SK-N-SH treated with all-trans-retinoic acid at 6 μM for 48 hours (cell line): ENCODE measurements at regions not wholly inside any gene's neighbourhood (a gene's known extent, or its start where the extent isn't known, plus 50 kb on each side); places are given as distances from the start of the nearest gene placed in this dataset.

Experiments
- ATAC-seq: fragments of 200-7000 bp; cut with Tn5 transposase; 3 replicates; pipeline ENCODE4 v1.9.1; 2020; ENCODE audit warnings: mild to moderate bottlenecking, moderate library complexity
- ARNTL ChIP-seq: fragments of 450-650 bp; formaldehyde crosslinking; IDR thresholded peaks from 2 replicates; pipeline ENCODE4 v1.5.0; 2020; ENCODE audit warnings: low read depth, mild to moderate bottlenecking, moderate library complexity, borderline replicate concordance
- CREB5 ChIP-seq: fragments of 250-450 bp; sonication (Bioruptor Pico); IDR thresholded peaks from 2 replicates; pipeline ENCODE4 v1.5.1; 2020; ENCODE audit warnings: low read depth, mild to moderate bottlenecking, moderate library complexity
- CSDC2 ChIP-seq: fragments of 250-450 bp; sonication (Bioruptor Pico); IDR thresholded peaks from 2 replicates; pipeline ENCODE4 v1.5.0; 2020; ENCODE audit warnings: mild to moderate bottlenecking, moderate library complexity
- CSRNP3 ChIP-seq: fragments of 250-450 bp; sonication (Bioruptor Pico); IDR thresholded peaks from 2 replicates; pipeline ENCODE4 v1.5.1; 2021; ENCODE audit warnings: mild to moderate bottlenecking, moderate library complexity
- ESRRG ChIP-seq: fragments of 250-450 bp; sonication (Bioruptor Pico); IDR thresholded peaks from 2 replicates; pipeline ENCODE4 v1.6.1; 2021; ENCODE audit warnings: mild to moderate bottlenecking
- GLIS3 ChIP-seq: fragments of 250-450 bp; sonication (Bioruptor Pico); IDR thresholded peaks from 2 replicates; pipeline ENCODE4 v1.5.0; 2020; ENCODE audit warnings: mild to moderate bottlenecking, moderate library complexity
- ISL1 ChIP-seq: fragments of 250-450 bp; sonication (Bioruptor Pico); IDR thresholded peaks from 2 replicates; pipeline ENCODE4 v2.1.2; 2022; ENCODE audit warnings: mild to moderate bottlenecking, moderate library complexity
- OSR1 ChIP-seq: fragments of 250-450 bp; sonication (Bioruptor Pico); IDR thresholded peaks from 2 replicates; pipeline ENCODE4 v1.8.0; 2022; ENCODE audit warnings: moderate library complexity, mild to moderate bottlenecking, inconsistent platforms
- POU6F1 ChIP-seq: fragments of 250-450 bp; sonication (Bioruptor Pico); IDR thresholded peaks from 2 replicates; pipeline ENCODE4 v1.8.0; 2021; ENCODE audit warnings: low read depth, mild to moderate bottlenecking, moderate library complexity, borderline replicate concordance
- PPARA ChIP-seq: fragments of 250-450 bp; sonication (Bioruptor Pico); IDR thresholded peaks from 2 replicates; pipeline ENCODE4 v1.5.0; 2020; ENCODE audit warnings: mild to moderate bottlenecking, borderline replicate concordance
- RARB ChIP-seq: fragments of 250-450 bp; sonication (Bioruptor Pico); IDR thresholded peaks from 2 replicates; pipeline ENCODE4 v1.8.0; 2021; ENCODE audit warnings: mild to moderate bottlenecking, moderate library complexity
- SNAI2 ChIP-seq: fragments of 250-450 bp; sonication (Bioruptor Pico); IDR thresholded peaks from 2 replicates; pipeline ENCODE4 v1.5.0; 2020; ENCODE audit warnings: mild to moderate bottlenecking, moderate library complexity
- TCF4 ChIP-seq: fragments of 250-450 bp; sonication (Bioruptor Pico); IDR thresholded peaks from 2 replicates; pipeline ENCODE4 v1.8.0; 2021; ENCODE audit warnings: mild to moderate bottlenecking, moderate library complexity, borderline replicate concordance
- TOX ChIP-seq: fragments of 250-450 bp; sonication (Bioruptor Pico); IDR thresholded peaks from 2 replicates; pipeline ENCODE4 v1.8.0; 2021; ENCODE audit warnings: mild to moderate bottlenecking, moderate library complexity, borderline replicate concordance
- TSHZ2 ChIP-seq: fragments of 250-450 bp; sonication (Bioruptor Pico); IDR thresholded peaks from 2 replicates; pipeline ENCODE4 v1.5.0; 2020; ENCODE audit warnings: mild to moderate bottlenecking, moderate library complexity
- ZC3H10 ChIP-seq: fragments of 250-450 bp; sonication (Bioruptor Pico); IDR thresholded peaks from 2 replicates; pipeline ENCODE4 v1.5.1; 2021; ENCODE audit warnings: mild to moderate bottlenecking, moderate library complexity
- ZFP3 ChIP-seq: fragments of 250-450 bp; sonication (Bioruptor Pico); IDR thresholded peaks from 2 replicates; pipeline ENCODE4 v1.5.0; 2020; ENCODE audit warnings: mild to moderate bottlenecking, moderate library complexity
- ZFP30 ChIP-seq: fragments of 450-650 bp; formaldehyde crosslinking; IDR thresholded peaks from 2 replicates; pipeline ENCODE4 v1.5.0; 2022; ENCODE audit warnings: mild to moderate bottlenecking, moderate library complexity
- ZNF565 ChIP-seq: fragments of 450-650 bp; formaldehyde crosslinking; conservative IDR thresholded peaks from 2 replicates; pipeline ENCODE4 v1.5.0; 2020; ENCODE audit warnings: low read depth, mild to moderate bottlenecking, moderate library complexity
- ZNF70 ChIP-seq: fragments of 450-650 bp; formaldehyde crosslinking; IDR thresholded peaks from 2 replicates; pipeline ENCODE4 v1.5.0; 2020; ENCODE audit warnings: mild to moderate bottlenecking, moderate library complexity
- ZNF8 ChIP-seq: fragments of 450-650 bp; formaldehyde crosslinking; IDR thresholded peaks from 2 replicates; pipeline ENCODE4 v1.5.0; 2020; ENCODE audit warnings: mild to moderate bottlenecking, moderate library complexity

GRCh38 chr10:100672199-100672598 is 73.2 kb upstream of the PAX2 start:
- no peak for TF ChIP-seq ZC3H10

GRCh38 chr10:100677290-100677945 is 68.0 kb upstream of the PAX2 start:
- no peak for ATAC-seq
- TF ChIP-seq ZNF70 (CRISPR knock-in tag), result no peak
- no peak for TF ChIP-seq GLIS3
- TF ChIP-seq TSHZ2, result no peak
- TF ChIP-seq PPARA (CRISPR knock-in tag), result no peak
- no peak for TF ChIP-seq CSRNP3
- no peak for TF ChIP-seq ESRRG
- TF ChIP-seq ZNF8 (CRISPR knock-in tag), result no peak
- TF ChIP-seq CSDC2 (CRISPR knock-in tag), result no peak
- TF ChIP-seq RARB (CRISPR knock-in tag), result no peak
- TF ChIP-seq ISL1 (CRISPR knock-in tag), result no peak
- no peak for TF ChIP-seq TCF4 (CRISPR knock-in tag)
- TF ChIP-seq ARNTL (CRISPR knock-in tag), result no peak
- no peak for TF ChIP-seq ZNF565 (CRISPR knock-in tag)
- TF ChIP-seq ZFP30 (CRISPR knock-in tag), result no peak
- TF ChIP-seq POU6F1 (CRISPR knock-in tag), result no peak
- no peak for TF ChIP-seq SNAI2 (CRISPR knock-in tag)
- TF ChIP-seq ZC3H10, result no peak
- TF ChIP-seq TOX (CRISPR knock-in tag), result no peak
- TF ChIP-seq OSR1 (CRISPR knock-in tag), result no peak
- no peak for TF ChIP-seq CREB5 (CRISPR knock-in tag)

More at GRCh38 chr10:100672199-100672598, 73.2 kb upstream of the PAX2 start:
- no peak for ATAC-seq

- no peak for TF ChIP-seq ZFP3 (CRISPR knock-in tag)
- TF ChIP-seq ISL1 (CRISPR knock-in tag), result no peak
- TF ChIP-seq GLIS3, result no peak
- no peak for TF ChIP-seq POU6F1 (CRISPR knock-in tag)
- no peak for TF ChIP-seq OSR1 (CRISPR knock-in tag)
- no peak for TF ChIP-seq ZC3H10
- no peak for TF ChIP-seq TSHZ2
- TF ChIP-seq CREB5 (CRISPR knock-in tag), result no peak
- TF ChIP-seq RARB (CRISPR knock-in tag), result no peak
- TF ChIP-seq ESRRG, result no peak
- no peak for TF ChIP-seq CSDC2 (CRISPR knock-in tag)
- TF ChIP-seq CSRNP3, result no peak
- TF ChIP-seq ZNF565 (CRISPR knock-in tag), result no peak
- TF ChIP-seq ZNF8 (CRISPR knock-in tag), result no peak
- no peak for TF ChIP-seq SNAI2 (CRISPR knock-in tag)
- no peak for TF ChIP-seq TCF4 (CRISPR knock-in tag)
- TF ChIP-seq, all 23 proteins: peak for 0
- ATAC-seq, result no peak
Measured at GRCh38 chr10:100679327-100679726, 66.1 kb upstream of the PAX2 start.
